NCI-H69 (cell line): ENCODE measurements at regions not wholly inside any gene's neighbourhood (a gene's known extent, or its start where the extent isn't known, plus 50 kb on each side); places are given as distances from the start of the nearest gene placed in this dataset.

Experiments used
- DNase-seq: peaks from one replicate; lab custom pipeline; 2025; lab: John Stamatoyannopoulos, UW

GRCh38 chr15:94760348-94760747 lies 529.0 kb downstream of the MCTP2 start:
- DNase-seq, result no peak

GRCh38 chr15:94761574-94761973 lies 530.2 kb downstream of the MCTP2 start:
- DNase-seq, result peak; percentile 75

- DNase-seq, result no peak
These were observed 537.7 kb downstream of the MCTP2 start for GRCh38 chr15:94769089-94769488.

- no peak for DNase-seq
These were observed 538.8 kb downstream of the MCTP2 start for GRCh38 chr15:94770199-94770598.

- DNase-seq, result no peak
These were observed 545.7 kb downstream of the MCTP2 start for GRCh38 chr15:94777037-94777436.

- DNase-seq, result no peak
These were observed 547.5 kb downstream of the MCTP2 start for GRCh38 chr15:94778840-94779239.

GRCh38 chr15:94780166-94780565 lies 548.8 kb downstream of the MCTP2 start:
- DNase-seq, result no peak

- no peak for DNase-seq
These were observed 553.7 kb downstream of the MCTP2 start for GRCh38 chr15:94785091-94785490.

GRCh38 chr15:94791008-94791407 lies 559.6 kb downstream of the MCTP2 start:
- DNase-seq, result no peak

- DNase-seq, result no peak
These were observed 560.1 kb downstream of the MCTP2 start for GRCh38 chr15:94791510-94791909.

GRCh38 chr15:94792196-94792595 lies 560.8 kb downstream of the MCTP2 start:
- DNase-seq, result peak; percentile 18

- DNase-seq, result no peak
These were observed 561.8 kb downstream of the MCTP2 start for GRCh38 chr15:94793207-94793606.

- DNase-seq, result peak; percentile 82
These were observed 562.3 kb downstream of the MCTP2 start for GRCh38 chr15:94793641-94794040.

GRCh38 chr15:94804613-94805012 lies 573.3 kb downstream of the MCTP2 start:
- no peak for DNase-seq

GRCh38 chr15:94815110-94815731 lies 583.9 kb downstream of the MCTP2 start:
- no peak for DNase-seq

GRCh38 chr15:94815914-94816313 lies 584.6 kb downstream of the MCTP2 start:
- no peak for DNase-seq

GRCh38 chr15:94829887-94830884 lies 598.8 kb downstream of the MCTP2 start:
- DNase-seq, result no peak

- DNase-seq, result no peak
These were observed 602.6 kb downstream of the MCTP2 start for GRCh38 chr15:94834000-94834399.

GRCh38 chr15:94834494-94834893 lies 603.1 kb downstream of the MCTP2 start:
- no peak for DNase-seq

GRCh38 chr15:94838281-94838680 lies 606.9 kb downstream of the MCTP2 start:
- no peak for DNase-seq

GRCh38 chr15:94840794-94841783 lies 609.7 kb downstream of the MCTP2 start:
- no peak for DNase-seq

- DNase-seq, result no peak
These were observed 611.7 kb downstream of the MCTP2 start for GRCh38 chr15:94843060-94843459.
